KOPT-K1 (cell line): ENCODE measurements at regions not wholly inside any gene's neighbourhood (a gene's known extent, or its start where the extent isn't known, plus 50 kb on each side); places are given as distances from the start of the nearest gene placed in this dataset.

Experiments
- H3K27ac ChIP-seq: fragments of 200-600 bp; sonication (generic); 2 replicates; pipeline ENCODE4 v1.5.1; 2016; ENCODE audit warnings: antibody characterized with exemption, mild to moderate bottlenecking, low read depth, low read length; ENCODE audit not compliant: poor library complexity, severe bottlenecking
- H3K36me3 ChIP-seq: fragments of 200-600 bp; sonication (generic); 2 replicates; pipeline ENCODE4 v1.5.1; 2017; ENCODE audit warnings: antibody characterized with exemption, mild to moderate bottlenecking, low read length, moderate library complexity; ENCODE audit not compliant: insufficient read depth
- H3K9me3 ChIP-seq: fragments of 200-600 bp; sonication (generic); 2 replicates; pipeline ENCODE4 v1.5.1; 2017; ENCODE audit warnings: antibody characterized with exemption, low read length, mild to moderate bottlenecking; ENCODE audit not compliant: insufficient read depth, poor library complexity, severe bottlenecking

- H3K27ac ChIP-seq = no peak overlapping the region
- no peaks in the 10 kb centered on the region for H3K9me3 ChIP-seq
- H3K36me3 ChIP-seq = no peaks in the 10 kb centered on the region
These were observed 144.2 kb upstream of the NABP1 start for GRCh38 chr2:191533693-191534180.

DNA sequence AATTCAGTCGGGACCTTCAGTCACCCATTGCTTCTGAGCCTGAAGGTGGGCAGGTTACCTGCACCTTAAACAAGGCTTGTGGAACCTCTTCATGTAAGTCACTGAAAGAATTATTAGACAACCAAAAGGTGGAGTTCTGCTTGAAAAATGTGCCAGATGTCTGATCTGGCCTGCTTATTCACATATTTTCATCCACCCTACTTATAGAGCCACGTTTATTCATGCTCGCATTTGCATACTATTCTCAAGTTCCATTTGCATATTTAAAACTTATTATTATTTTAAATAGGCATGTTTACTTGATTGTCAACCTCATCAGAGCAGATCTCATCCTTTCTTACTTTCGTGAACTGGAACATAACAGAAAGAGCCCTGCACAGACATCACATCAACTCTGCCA lies 140.0 kb upstream of the NABP1 start:
- no peaks in the 10 kb centered on the region for H3K9me3 ChIP-seq
- H3K36me3 ChIP-seq = no peaks in the 10 kb centered on the region

DNA sequence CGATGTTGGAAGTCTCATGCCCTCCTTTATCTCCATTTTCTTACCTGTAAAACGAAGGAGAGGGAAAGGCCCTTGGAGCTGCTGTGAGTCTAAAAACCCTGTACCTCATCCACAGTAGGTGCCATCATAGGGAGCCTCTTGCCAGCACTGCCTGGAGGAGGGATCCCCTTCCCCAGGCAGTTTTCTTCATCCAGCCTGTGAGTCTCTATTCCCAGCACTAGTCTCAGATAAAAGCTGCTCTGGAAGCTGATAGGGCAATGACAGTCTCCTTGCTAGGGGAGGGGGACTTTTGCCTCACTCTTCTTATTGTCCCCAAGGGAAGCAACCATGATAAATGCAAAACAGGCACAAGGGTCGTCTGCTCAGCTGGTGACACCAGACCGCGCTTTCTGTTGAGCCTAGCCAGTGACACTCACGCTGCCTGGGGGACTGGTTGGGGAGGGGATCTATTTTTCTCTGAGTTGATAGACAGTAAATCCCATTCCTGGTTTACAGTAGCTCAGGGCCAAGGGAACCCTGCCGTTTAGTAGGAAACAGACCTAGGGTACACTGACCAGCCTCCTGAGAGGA lies 139.5 kb upstream of the NABP1 start:
- H3K27ac ChIP-seq = no peak overlapping the region
- no peaks in the 10 kb centered on the region for H3K9me3 ChIP-seq
- no peaks in the 10 kb centered on the region for H3K36me3 ChIP-seq

More for the DNA sequence above, 140.0 kb upstream of the NABP1 start:
- H3K27ac ChIP-seq = no peak overlapping the region

- H3K27ac ChIP-seq = no peak overlapping the region
- no peaks in the 10 kb centered on the region for H3K36me3 ChIP-seq
- no peaks in the 10 kb centered on the region for H3K9me3 ChIP-seq
These were observed 138.9 kb upstream of the NABP1 start for GRCh38 chr2:191539068-191539467.

GRCh38 chr2:191540681-191541080 lies 137.3 kb upstream of the NABP1 start:
- H3K9me3 ChIP-seq = no peaks in the 10 kb centered on the region
- H3K36me3 ChIP-seq = no peaks in the 10 kb centered on the region
- H3K27ac ChIP-seq = no peak overlapping the region

DNA sequence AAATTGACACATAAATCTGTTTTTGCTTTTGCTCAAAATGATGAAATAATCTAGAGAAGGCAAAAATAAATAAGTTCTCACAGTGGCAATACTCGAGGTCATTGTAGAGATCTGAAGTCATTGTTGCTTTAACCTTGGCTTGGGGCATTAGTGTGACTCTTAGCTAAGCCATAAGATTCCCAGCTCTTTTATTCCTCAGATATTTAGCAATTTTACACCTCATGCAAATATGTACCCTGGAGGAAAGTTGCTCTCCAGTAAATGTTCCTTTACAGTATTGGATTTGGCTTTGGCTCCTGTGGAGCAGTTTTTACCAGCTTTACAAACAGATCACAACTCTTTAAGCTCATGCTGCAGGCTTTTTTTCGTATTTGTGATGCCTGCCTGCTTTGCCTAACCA lies 134.2 kb upstream of the NABP1 start:
- Histone ChIP-seq H3K27ac (no peak overlapping the region), H3K36me3 (no peaks in the 10 kb centered on the region), H3K9me3 (no peaks in the 10 kb centered on the region)

DNA sequence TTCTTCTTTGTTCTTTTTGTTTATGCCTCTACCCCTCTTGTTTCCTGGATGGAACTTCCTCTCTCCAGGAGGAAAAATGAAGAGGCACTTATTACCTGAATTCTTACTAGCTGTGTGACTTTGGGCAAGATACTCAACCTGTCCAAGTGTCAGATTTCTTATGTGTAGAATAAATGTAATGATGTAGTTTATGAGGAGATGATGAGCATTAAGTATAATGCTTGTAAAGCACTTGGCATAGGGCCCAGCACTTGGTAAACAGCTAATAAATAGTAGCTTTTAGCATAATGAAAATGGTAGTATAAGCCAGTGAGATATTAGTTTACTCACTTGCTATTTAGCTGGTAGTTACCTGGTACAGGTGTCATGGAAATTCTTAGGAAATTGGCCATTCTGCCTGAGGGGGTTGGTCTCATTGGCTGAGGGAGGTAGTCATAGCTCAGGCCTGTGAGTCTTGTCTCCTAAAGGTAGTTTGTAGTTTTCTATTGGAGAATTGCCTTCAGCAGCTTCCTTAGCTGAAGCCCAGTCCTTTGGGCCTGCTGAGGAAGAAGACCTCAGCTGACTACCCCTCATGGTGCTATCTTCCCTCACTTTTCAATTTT lies 133.4 kb upstream of the NABP1 start:
- H3K9me3 ChIP-seq = no peaks in the 10 kb centered on the region
- H3K27ac ChIP-seq = no peak overlapping the region
- H3K36me3 ChIP-seq = no peaks in the 10 kb centered on the region

DNA sequence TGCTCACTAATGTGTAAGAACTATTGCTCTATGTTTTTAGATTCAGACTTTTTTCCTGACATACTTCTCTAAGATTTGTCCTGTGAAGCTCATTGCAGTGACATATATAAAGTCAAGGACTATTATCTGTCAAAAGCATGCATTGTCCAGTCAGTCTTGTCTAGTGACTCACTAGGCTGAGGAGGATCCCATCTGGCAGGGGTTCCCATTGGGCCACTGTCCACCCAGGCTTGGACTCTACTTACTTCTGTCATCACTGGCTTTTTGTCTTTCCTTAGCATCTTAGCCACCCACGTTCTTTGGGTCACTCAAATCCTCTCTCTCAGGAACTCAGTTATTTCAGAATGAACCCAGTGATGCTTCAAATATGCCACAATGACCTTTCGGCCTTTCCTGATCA lies 132.6 kb upstream of the NABP1 start:
- Histone ChIP-seq H3K36me3 (no peaks in the 10 kb centered on the region), H3K27ac (no peak overlapping the region), H3K9me3 (no peaks in the 10 kb centered on the region)

GRCh38 chr2:191552066-191552465 lies 125.9 kb upstream of the NABP1 start:
- no peak overlapping the region for H3K27ac ChIP-seq
- no peaks in the 10 kb centered on the region for H3K36me3 ChIP-seq
- no peaks in the 10 kb centered on the region for H3K9me3 ChIP-seq

GRCh38 chr2:191554240-191554639 lies 123.7 kb upstream of the NABP1 start:
- Histone ChIP-seq H3K9me3 (no peaks in the 10 kb centered on the region), H3K27ac (no peak overlapping the region), H3K36me3 (no peaks in the 10 kb centered on the region)

DNA sequence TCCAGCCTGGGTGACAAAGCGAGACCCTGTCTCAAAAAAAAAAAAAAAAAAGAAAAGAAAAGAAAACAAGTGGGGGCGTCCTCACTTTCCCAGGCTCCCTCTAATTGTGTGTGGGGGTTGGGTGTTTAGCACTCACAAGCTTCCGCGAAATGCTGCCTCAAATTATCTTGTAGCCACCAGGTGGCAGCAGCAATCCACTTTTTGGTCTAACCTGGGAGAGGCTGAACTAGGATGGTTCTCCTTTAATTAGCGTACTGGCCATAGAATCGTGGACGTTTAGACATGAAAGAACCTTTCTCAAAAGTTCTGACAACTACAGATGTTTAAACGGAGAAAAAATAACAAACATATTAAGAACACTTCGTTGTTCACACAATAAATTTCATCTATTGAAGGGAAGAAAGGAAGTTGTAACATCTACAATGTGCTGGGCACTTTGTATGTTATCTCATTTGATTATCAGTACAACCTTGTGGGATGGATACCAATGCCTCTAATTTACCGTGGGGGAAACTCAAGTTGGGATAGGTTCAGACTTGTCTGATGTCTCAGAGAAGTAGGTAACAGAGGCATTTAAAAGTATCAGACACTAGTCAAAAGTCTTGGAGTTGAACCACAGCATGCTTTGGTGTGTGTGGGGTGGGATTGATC lies 122.7 kb upstream of the NABP1 start:
- H3K9me3 ChIP-seq = no peaks in the 10 kb centered on the region
- H3K36me3 ChIP-seq = no peaks in the 10 kb centered on the region
- H3K27ac ChIP-seq = no peak overlapping the region

DNA sequence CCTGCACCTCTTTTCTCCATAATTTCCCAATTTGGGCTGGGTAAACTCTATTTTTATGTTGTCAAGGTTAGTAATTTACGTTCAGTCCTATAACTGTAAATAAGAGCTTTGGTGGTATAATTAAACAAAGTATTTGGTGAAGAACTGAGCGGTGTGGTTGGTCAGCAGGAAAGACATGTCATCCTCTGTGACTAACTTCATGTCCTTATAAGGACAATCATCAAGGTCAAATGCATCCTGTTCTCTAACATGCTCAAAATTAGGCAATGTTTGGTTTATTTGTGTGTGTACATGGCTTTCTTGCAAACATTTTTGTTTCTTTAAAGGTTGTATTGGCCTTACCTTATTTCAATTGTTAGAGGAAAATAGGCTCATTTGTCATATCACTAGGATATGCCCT lies 121.5 kb upstream of the NABP1 start:
- Histone ChIP-seq H3K9me3 (no peaks in the 10 kb centered on the region), H3K36me3 (no peaks in the 10 kb centered on the region), H3K27ac (no peak overlapping the region)

DNA sequence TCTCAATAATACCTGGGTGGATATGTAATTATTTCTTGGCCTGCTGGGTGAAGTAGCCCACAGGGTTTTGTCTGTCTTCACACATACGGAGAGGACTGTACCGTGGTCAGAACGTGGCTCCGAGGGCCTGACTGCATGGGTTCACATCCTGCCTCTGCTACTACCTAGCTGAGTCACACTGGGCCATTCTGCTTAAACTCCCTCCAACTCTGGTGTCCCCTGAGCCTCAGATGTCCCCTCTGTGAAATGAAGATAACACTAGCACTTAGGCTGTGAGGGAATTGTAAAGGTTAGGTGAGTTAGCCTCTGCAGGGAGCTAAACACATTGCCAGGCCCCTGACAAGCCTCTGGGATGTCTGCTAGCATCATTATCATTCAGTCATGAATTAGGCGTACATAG lies 120.1 kb upstream of the NABP1 start:
- H3K9me3 ChIP-seq = no peaks in the 10 kb centered on the region

DNA sequence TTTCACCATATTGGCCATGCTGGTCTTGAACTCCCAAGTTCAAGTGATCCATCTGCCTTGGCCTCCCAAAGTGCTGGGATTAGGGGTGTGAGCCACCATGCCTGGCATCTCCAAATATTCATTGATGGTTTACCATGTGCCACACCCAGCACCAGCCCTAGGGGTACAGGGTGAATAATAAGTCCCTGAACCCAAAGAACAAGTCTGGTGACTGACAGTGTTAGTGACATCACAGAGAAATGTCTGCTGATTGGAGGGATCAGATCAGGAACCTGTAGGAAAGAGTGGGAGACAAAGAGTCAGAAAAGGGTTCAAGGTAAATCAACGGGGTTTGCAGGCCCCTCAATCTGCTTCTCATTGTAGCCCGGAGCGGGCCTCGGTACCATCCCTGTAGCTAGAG lies 118.4 kb upstream of the NABP1 start:
- no peaks in the 10 kb centered on the region for H3K9me3 ChIP-seq
- H3K27ac ChIP-seq = no peak overlapping the region
- H3K36me3 ChIP-seq = no peaks in the 10 kb centered on the region

More for the DNA sequence above, 120.1 kb upstream of the NABP1 start:
- Histone ChIP-seq H3K27ac (no peak overlapping the region), H3K36me3 (no peaks in the 10 kb centered on the region)

DNA sequence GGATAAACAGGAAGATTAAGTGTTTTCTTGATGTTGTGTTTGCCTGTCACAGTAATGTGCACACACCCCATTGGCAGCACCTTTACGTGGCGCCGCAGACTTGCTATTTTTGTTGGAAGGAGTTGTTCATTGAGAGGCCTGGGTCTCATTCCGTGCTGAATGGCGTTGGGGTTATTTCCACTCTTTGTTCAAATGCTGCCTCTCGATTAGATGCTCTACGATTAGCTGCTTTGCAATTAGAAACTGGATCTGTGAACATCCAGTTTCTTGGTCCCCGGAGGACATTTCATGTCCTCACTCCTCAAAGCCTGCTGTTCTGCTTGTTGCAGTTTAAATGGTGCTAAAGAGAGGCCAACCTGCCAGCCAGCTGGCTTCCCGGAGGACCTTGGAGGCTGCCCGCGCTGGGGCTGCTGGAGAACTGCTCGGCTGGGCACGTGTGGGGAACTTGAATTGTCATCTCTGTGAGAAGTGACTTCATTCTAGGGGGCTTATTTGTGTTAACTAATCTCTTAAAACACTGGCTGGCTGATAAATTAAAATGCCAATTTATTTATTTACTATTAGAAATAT lies 117.4 kb upstream of the NABP1 start:
- H3K27ac ChIP-seq = no peak overlapping the region
- no peaks in the 10 kb centered on the region for H3K9me3 ChIP-seq
- H3K36me3 ChIP-seq = no peaks in the 10 kb centered on the region
